Lung (tissue), 11 donors: ENCODE measurements at regions not wholly inside any gene's neighbourhood (a gene's known extent, or its start where the extent isn't known, plus 50 kb on each side); places are given as distances from the start of the nearest gene placed in this dataset.

Experiments used
- ATAC-seq: fragments of 200-7000 bp; cut with Tn5 transposase; one replicate; pipeline ENCODE4 v1.9.1; 2020; ENCODE audit warnings: moderate number of reproducible peaks; ENCODE audit not compliant: insufficient read depth, low FRiP score
- DNase-seq, 3 donors: peaks; one replicate each; pipeline ENCODE4 v3.0.0-alpha.2; 2013 to 2017
- H3K27ac ChIP-seq, 2 donors: one replicate each; pipeline ENCODE4 v1.5.1; 2013; ENCODE audit warnings: mild to moderate bottlenecking in 2 of 2, moderate library complexity in 2 of 2, control low read depth in 1 of 2, inconsistent platforms in 1 of 2, low read depth in 1 of 2, low read length in 1 of 2
- H3K27me3 ChIP-seq, 3 donors: one replicate each; pipeline ENCODE4 v1.5.1; 2013; ENCODE audit warnings: low read length in 2 of 3; ENCODE audit not compliant: control insufficient read depth in 3 of 3, insufficient read depth in 3 of 3
- H3K36me3 ChIP-seq, 4 donors: one replicate each; pipeline ENCODE4 v1.5.1; 2013; ENCODE audit warnings: low read length in 4 of 4, mild to moderate bottlenecking in 1 of 4, moderate library complexity in 1 of 4; ENCODE audit not compliant: control insufficient read depth in 4 of 4, insufficient read depth in 4 of 4
- H3K4me1 ChIP-seq, 5 donors: one replicate each; pipeline ENCODE4 v1.5.1; 2013; ENCODE audit warnings: low read length in 5 of 5, mild to moderate bottlenecking in 2 of 5, moderate library complexity in 1 of 5; ENCODE audit not compliant: control insufficient read depth in 5 of 5, insufficient read depth in 5 of 5
- H3K4me3 ChIP-seq: one replicate; pipeline ENCODE4 v1.5.1; 2013; ENCODE audit warnings: mild to moderate bottlenecking, control low read depth, moderate library complexity
- H3K9ac ChIP-seq, 2 donors: one replicate each; pipeline ENCODE4 v1.5.1; 2013; ENCODE audit warnings: low read length in 2 of 2, control low read depth in 1 of 2; ENCODE audit not compliant: insufficient read depth in 1 of 2
- H3K9me3 ChIP-seq, 4 donors: one replicate each; pipeline ENCODE4 v1.5.1; 2013; ENCODE audit warnings: low read length in 3 of 4, mild to moderate bottlenecking in 1 of 4, moderate library complexity in 1 of 4; ENCODE audit not compliant: control insufficient read depth in 4 of 4, insufficient read depth in 3 of 4
- WGBS, 2 donors: extraction: QIAGEN DNeasy Blood & Tissue Kit; methylation state at CpG; one replicate each; pipeline ENCODE4 v1.1.7; 2013; 5-methylcytosine and 5-hydroxymethylcytosine counted together
- TF ChIP-seq, protein P1 (sequence below): IDR thresholded peaks from 2 replicates; pipeline ENCODE4 v1.5.1; 2012; ENCODE audit warnings: mild to moderate bottlenecking; ENCODE audit errors: control extremely low read depth, extremely low read depth
- donor health status: control.
- donor health status: control.
- donor health status: Bipolar disorder and iron deficiency.
- donor health status: healthy.
- donor health status: DM: yes; HTN: yes; CAD: no.

DNA sequence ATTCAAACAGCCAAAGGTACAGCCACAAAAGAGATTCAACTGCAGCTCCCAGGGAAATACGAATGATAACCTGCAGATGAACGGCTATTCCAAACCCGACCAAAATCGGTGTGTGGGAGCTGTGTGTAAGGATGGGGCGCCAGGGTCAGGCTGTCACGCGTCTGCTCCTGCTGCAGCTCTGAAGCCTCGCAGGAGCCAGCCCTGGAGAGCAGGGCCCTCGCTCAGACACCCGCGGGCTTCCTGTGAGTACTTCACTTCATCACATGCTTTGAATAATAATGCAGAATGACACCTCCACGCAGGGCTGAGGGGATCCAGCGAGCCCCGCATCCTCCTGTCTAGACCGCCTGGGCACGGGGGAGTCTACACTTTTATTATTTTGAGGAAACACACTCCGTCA lies 307.5 kb upstream of the IRX2 start:
- H3K4me1 ChIP-seq, result no peaks in the 10 kb centered on the region
- TF ChIP-seq, protein P1, sequence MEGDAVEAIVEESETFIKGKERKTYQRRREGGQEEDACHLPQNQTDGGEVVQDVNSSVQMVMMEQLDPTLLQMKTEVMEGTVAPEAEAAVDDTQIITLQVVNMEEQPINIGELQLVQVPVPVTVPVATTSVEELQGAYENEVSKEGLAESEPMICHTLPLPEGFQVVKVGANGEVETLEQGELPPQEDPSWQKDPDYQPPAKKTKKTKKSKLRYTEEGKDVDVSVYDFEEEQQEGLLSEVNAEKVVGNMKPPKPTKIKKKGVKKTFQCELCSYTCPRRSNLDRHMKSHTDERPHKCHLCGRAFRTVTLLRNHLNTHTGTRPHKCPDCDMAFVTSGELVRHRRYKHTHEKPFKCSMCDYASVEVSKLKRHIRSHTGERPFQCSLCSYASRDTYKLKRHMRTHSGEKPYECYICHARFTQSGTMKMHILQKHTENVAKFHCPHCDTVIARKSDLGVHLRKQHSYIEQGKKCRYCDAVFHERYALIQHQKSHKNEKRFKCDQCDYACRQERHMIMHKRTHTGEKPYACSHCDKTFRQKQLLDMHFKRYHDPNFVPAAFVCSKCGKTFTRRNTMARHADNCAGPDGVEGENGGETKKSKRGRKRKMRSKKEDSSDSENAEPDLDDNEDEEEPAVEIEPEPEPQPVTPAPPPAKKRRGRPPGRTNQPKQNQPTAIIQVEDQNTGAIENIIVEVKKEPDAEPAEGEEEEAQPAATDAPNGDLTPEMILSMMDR, result no peak
- no peak overlapping the region for H3K27ac ChIP-seq
- no peak overlapping the region for H3K9ac ChIP-seq
- peaks cover 0 to 19% (median 0%) of the 10 kb centered on the region in 4 donors for H3K9me3 ChIP-seq
- H3K4me3 ChIP-seq, result no peak overlapping the region
- ATAC-seq (no peak), DNase-seq (no peak)
- 53 to 56% methylated on average over 17 of the region's 17 CpGs for WGBS, 2 donors
- no peaks in the 10 kb centered on the region for H3K27me3 ChIP-seq
- H3K36me3 ChIP-seq, result no peaks in the 10 kb centered on the region

DNA sequence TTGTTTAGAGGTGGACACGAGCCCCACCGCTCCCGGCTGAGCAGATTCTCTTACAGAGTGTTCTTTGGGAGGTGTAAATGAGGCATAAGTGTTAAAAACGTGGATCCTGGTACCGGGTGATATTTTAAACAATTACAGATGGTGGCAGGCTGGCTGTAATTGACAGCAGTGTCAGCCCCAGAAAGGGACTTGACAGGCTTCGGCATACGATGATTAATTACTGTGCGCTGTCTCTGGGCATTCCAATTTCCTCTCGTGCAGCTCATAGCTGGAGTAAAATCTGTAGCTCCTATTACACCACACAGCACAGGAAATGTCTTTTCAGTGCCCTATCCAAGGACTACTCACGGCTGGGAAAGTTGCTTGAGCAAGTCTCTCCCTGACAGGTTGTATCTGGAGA lies 305.4 kb upstream of the IRX2 start:
- DNase-seq (peak in 1 of 3 donors; percentile 4), ATAC-seq (no peak)
- Histone ChIP-seq H3K36me3 (no peaks in the 10 kb centered on the region), H3K27me3 (no peaks in the 10 kb centered on the region), H3K9ac (no peak overlapping the region), H3K9me3 (peaks cover 0 to 19% (median 0%) of the 10 kb centered on the region in 4 donors), H3K4me3 (no peak overlapping the region), H3K27ac (no peak overlapping the region), H3K4me1 (no peaks in the 10 kb centered on the region)
- TF ChIP-seq, protein P1, result no peak
- 36 to 47% methylated on average over 10 of the region's 10 CpGs for WGBS, 2 donors

DNA sequence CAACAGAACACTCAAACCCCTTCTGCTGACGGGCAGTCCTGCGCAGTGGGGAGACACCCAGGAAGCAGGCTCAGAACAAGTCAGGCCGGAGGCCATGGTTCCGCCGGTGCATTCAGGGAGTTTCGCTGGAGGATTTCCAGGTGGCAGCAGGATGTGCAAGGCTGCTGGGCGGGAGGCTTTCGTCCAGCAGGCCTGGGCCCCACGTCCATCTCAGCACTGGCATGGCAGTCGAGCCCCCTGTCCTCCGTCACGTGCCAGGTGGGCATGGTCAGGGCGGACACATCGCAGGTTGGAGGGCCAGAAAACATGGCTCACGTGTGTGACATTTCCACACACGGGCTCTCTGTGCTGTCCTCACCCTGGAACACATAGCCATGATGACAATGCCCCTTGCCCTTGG lies 299.9 kb upstream of the IRX2 start:
- TF ChIP-seq, protein P1, result no peak

DNA sequence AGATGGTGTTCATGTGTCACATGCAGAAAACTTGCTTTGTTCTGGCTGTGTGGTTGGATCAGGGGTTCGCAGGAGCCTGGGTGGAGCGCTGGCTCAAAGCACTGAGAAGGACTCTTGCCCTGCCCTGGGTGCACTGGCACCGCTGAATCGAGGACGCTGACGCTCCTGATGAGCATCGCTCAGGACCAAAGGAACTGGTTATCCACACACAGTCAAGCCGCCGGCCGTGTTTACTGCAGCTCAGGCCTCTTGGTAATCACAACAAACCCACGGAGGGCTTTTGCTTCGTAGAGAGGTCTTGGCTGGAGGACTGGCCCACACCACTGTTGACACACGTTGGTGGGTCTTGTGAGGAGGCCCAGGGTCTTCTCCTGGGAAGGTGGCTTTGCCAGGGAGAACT lies 299.4 kb upstream of the IRX2 start:
- Histone ChIP-seq H3K27me3 (no peaks in the 10 kb centered on the region), H3K4me1 (no peaks in the 10 kb centered on the region), H3K27ac (no peak overlapping the region), H3K9me3 (peaks cover 0 to 3% (median 0%) of the 10 kb centered on the region in 4 donors), H3K36me3 (no peaks in the 10 kb centered on the region), H3K4me3 (no peak overlapping the region), H3K9ac (no peak overlapping the region)
- ATAC-seq (no peak), DNase-seq (no peak)
- WGBS, 2 donors, result 88 to 91% methylated on average over 13 of the region's 13 CpGs
- TF ChIP-seq, protein P1, result no peak

More for the DNA sequence above, 299.9 kb upstream of the IRX2 start:
- Histone ChIP-seq H3K4me3 (no peak overlapping the region), H3K9ac (no peak overlapping the region), H3K9me3 (peaks cover 0 to 3% (median 0%) of the 10 kb centered on the region in 4 donors), H3K27ac (no peak overlapping the region), H3K36me3 (no peaks in the 10 kb centered on the region), H3K4me1 (no peaks in the 10 kb centered on the region), H3K27me3 (no peaks in the 10 kb centered on the region)
- 88 to 97% methylated on average over 16 of the region's 16 CpGs for WGBS, 2 donors
- no peak for DNase-seq
- ATAC-seq, result no peak
